ENCODE measurements at regions not wholly inside any gene's neighbourhood (a gene's known extent, or its start where the extent isn't known, plus 50 kb on each side); places are given as distances from the start of the nearest gene placed in this dataset.

DNA sequence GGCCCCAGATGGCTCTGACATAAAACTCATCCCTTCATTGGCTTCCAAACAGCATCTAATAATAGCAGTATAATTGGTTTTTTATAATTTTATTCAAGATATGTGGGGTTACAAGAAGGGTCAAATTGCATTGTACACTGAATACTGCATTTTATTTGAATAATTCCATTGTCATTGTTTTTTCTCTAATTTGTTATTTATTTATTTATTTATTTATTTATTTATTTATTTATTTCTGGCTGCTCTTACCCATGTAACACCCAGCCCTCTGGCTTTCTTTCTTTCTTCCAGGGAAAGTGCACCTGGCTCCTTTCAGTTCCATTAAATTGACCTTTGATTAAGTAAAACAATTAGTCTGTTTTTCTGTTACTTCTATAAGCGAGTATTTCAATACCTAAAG is 210.1 kb downstream of the CDH9 start:
- Histone ChIP-seq H3K27ac (no peak overlapping the region), H3K9me3 (ENCODE audit: severe bottlenecking) (no peaks in the 10 kb centered on the region), H3K4me3 (ENCODE audit: low read depth, low read length) (no peak overlapping the region), H3K27me3 (ENCODE audit: insufficient read depth, low read depth, severe bottlenecking) (no peaks in the 10 kb centered on the region), H3K36me3 (no peaks in the 10 kb centered on the region)
- TF ChIP-seq, protein P1, sequence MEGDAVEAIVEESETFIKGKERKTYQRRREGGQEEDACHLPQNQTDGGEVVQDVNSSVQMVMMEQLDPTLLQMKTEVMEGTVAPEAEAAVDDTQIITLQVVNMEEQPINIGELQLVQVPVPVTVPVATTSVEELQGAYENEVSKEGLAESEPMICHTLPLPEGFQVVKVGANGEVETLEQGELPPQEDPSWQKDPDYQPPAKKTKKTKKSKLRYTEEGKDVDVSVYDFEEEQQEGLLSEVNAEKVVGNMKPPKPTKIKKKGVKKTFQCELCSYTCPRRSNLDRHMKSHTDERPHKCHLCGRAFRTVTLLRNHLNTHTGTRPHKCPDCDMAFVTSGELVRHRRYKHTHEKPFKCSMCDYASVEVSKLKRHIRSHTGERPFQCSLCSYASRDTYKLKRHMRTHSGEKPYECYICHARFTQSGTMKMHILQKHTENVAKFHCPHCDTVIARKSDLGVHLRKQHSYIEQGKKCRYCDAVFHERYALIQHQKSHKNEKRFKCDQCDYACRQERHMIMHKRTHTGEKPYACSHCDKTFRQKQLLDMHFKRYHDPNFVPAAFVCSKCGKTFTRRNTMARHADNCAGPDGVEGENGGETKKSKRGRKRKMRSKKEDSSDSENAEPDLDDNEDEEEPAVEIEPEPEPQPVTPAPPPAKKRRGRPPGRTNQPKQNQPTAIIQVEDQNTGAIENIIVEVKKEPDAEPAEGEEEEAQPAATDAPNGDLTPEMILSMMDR (IDR thresholded peaks at IDR 0.05; ENCODE audit: low read depth, low read length), result no peak
- DNase-seq, result no peak

DNA sequence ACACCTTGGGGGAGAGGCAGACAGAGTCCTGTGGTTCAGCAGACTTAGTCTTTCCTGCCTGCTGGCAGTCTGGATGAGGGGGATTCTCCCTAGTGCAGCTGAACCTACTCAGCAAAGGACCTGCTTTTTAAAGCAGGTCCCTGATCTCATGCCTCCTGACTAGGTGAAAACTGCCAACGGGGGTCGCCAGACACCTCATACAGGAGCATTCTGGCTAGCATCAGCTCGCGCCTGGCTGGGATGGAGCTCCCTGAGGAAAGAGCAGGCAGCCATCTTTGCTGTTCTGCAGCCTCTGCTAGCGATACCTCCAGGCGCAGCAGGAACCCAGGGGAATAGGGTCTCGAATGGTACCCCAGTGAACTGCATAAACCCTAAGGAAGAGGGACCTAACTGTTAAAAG is 225.2 kb downstream of the CDH9 start:
- no peaks in the 10 kb centered on the region for H3K36me3 ChIP-seq
- H3K4me3 ChIP-seq (ENCODE audit: low read depth, low read length), result no peak overlapping the region
- H3K9me3 ChIP-seq (ENCODE audit: severe bottlenecking), result peaks cover 3% of the 10 kb centered on the region
- no peaks in the 10 kb centered on the region for H3K27me3 ChIP-seq (ENCODE audit: insufficient read depth, low read depth, severe bottlenecking)
- TF ChIP-seq, protein P1 (IDR thresholded peaks at IDR 0.05; ENCODE audit: low read depth, low read length), result no peak
- no peak overlapping the region for H3K27ac ChIP-seq
- no peak for DNase-seq

DNA sequence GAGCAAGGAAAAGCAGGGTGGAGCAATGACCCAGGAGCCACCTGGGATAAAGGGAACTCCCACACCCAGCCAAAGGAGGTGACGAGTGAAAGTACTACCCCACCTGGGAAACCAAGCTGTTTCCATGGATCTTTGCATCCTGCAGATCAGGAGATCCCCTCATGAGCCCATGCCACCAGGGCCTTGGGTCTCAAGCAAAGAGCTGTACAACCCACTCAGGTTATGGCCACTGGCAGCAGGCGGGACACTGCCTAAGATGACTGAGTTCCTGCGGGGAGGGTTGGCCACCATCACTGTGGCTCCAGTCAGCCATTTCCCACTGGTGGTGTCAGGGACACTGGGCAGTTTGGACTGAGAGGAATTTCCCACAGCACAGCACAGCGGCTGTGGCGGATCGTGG is 225.7 kb downstream of the CDH9 start:
- Histone ChIP-seq H3K9me3 (ENCODE audit: severe bottlenecking) (peaks cover 3% of the 10 kb centered on the region), H3K27me3 (ENCODE audit: insufficient read depth, low read depth, severe bottlenecking) (no peaks in the 10 kb centered on the region), H3K27ac (no peak overlapping the region), H3K36me3 (no peaks in the 10 kb centered on the region), H3K4me3 (ENCODE audit: low read depth, low read length) (no peak overlapping the region)
- TF ChIP-seq, protein P1 (IDR thresholded peaks at IDR 0.05; ENCODE audit: low read depth, low read length), result no peak
- no peak for DNase-seq

DNA sequence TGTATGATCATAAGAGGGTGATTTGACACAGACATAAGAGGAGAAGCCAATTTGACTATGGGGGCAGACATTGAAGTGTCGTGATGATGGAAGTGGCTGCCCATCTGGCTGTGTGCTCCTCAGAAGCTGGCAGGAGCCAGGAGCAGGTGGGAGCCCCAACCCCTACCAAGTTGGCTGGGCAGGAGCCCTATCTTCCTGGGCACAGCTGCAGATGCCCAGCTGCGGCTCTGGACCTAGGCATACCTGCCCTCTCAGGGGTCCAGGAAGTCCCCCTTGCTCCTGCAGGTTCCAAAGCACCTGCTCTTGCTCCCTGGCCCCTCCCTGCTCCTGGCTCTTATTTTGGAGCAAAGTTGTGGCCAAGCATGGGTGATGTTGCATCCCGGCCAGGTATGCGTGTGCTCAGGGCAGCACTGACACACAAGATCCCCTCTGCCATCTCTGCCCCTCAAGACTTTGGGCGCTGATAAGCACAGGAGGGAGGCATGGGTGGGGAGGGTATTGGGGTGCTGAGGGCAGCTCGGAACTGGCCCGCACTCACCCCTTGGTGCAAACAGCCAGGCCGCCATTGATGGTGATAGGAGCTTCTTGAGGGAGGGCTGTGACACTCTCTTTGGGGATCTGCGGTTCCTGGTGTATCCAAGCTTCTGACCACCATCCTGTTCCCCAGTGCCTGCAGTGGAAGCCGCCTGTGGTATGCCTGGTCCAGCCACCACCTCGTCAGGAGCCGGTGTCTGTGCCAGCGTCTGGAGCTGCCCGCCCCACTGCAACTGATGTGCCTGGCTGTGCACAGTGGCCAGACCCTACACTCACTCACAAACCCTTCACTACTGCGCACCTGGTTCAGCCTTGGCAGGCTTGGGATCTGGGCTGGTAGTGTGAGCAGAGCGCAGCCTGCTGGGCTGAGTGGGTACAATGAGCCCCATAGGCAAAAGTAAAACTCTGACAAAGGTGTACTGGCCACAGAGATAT is 230.9 kb downstream of the CDH9 start:
- TF ChIP-seq, protein P1 (IDR thresholded peaks at IDR 0.05; ENCODE audit: low read depth, low read length), result no peak

DNA sequence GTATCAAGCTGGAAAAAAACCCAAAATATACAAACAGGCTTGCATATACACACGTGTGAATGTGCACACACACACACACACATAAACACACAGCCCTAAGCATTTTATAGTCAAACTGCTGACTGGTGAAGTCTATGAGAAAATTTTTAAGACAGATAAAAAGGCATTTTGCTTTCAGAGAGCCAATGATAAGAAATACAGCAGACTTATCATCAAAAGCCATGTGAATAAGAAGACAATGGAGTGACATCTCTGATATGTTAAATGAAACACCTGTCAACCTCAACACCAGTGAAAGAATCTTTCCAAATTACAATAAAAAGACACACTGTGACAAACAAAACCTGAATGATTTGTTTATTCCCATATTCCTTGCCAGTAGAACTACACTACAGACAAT is 233.3 kb downstream of the CDH9 start:
- Histone ChIP-seq H3K27me3 (ENCODE audit: insufficient read depth, low read depth, severe bottlenecking) (no peaks in the 10 kb centered on the region), H3K4me3 (ENCODE audit: low read depth, low read length) (no peak overlapping the region), H3K27ac (no peak overlapping the region), H3K9me3 (ENCODE audit: severe bottlenecking) (peaks cover 3% of the 10 kb centered on the region), H3K36me3 (no peaks in the 10 kb centered on the region)
- no peak for DNase-seq
- TF ChIP-seq, protein P1 (IDR thresholded peaks at IDR 0.05; ENCODE audit: low read depth, low read length), result no peak

More for the DNA sequence above, 230.9 kb downstream of the CDH9 start:
- no peak for DNase-seq
- no peak overlapping the region for H3K4me3 ChIP-seq (ENCODE audit: low read depth, low read length)
- H3K27ac ChIP-seq, result no peak overlapping the region
- H3K36me3 ChIP-seq, result no peaks in the 10 kb centered on the region
- no peaks in the 10 kb centered on the region for H3K27me3 ChIP-seq (ENCODE audit: insufficient read depth, low read depth, severe bottlenecking)
- H3K9me3 ChIP-seq (ENCODE audit: severe bottlenecking), result peaks cover 3% of the 10 kb centered on the region
